Thoracic aorta (tissue), 2 donors: ENCODE measurements at regions not wholly inside any gene's neighbourhood (a gene's known extent, or its start where the extent isn't known, plus 50 kb on each side); places are given as distances from the start of the nearest gene placed in this dataset.
A peak's percentile ranks its signal among the peaks of the same experiment; 100 is the strongest.

Source experiments
- ATAC-seq: fragments of 150-250 bp; one replicate; pipeline ENCODE4 v1.8.0; 2017; ENCODE audit warnings: low read depth; ENCODE audit not compliant: insufficient number of reproducible peaks, low FRiP score
- DNase-seq: peaks from one replicate; pipeline ENCODE4 v3.0.0-alpha.2; 2020; ENCODE audit warnings: low spot score
- H3K27ac ChIP-seq, 2 donors: fragments of 200-600 bp; sonication (generic); 1 replicate in 1 of 2; 2 replicates in 1 of 2; pipeline ENCODE4 v1.5.1; 2016; ENCODE audit warnings: mild to moderate bottlenecking in 2 of 2, moderate library complexity in 2 of 2
- H3K27me3 ChIP-seq: fragments of 200-600 bp; sonication (generic); replicated peaks from 2 replicates; pipeline ENCODE4 v1.6.0; 2016; ENCODE audit warnings: mild to moderate bottlenecking; ENCODE audit not compliant: insufficient read depth
- H3K36me3 ChIP-seq: fragments of 200-600 bp; sonication (generic); one replicate; pipeline ENCODE4 v1.5.1; 2016
- H3K4me1 ChIP-seq, 2 donors: fragments of 200-600 bp; sonication (generic); 1 replicate in 1 of 2; 2 replicates in 1 of 2; pipeline versions ENCODE4 v1.5.1 to v1.6.0; 2016; ENCODE audit warnings: low read depth in 2 of 2, mild to moderate bottlenecking in 1 of 2; ENCODE audit not compliant: control insufficient read depth in 1 of 2
- H3K4me3 ChIP-seq: fragments of 200-600 bp; sonication (generic); 2 replicates; pipeline ENCODE4 v1.5.1; 2016; ENCODE audit warnings: mild to moderate bottlenecking
- H3K9me3 ChIP-seq: fragments of 200-600 bp; sonication (generic); 2 replicates; pipeline ENCODE4 v1.5.1; 2016
- CTCF ChIP-seq: fragments of 200-600 bp; sonication (generic); IDR thresholded peaks from one replicate; pipeline ENCODE4 v1.5.1; 2019; ENCODE audit warnings: antibody characterized with exemption

DNA sequence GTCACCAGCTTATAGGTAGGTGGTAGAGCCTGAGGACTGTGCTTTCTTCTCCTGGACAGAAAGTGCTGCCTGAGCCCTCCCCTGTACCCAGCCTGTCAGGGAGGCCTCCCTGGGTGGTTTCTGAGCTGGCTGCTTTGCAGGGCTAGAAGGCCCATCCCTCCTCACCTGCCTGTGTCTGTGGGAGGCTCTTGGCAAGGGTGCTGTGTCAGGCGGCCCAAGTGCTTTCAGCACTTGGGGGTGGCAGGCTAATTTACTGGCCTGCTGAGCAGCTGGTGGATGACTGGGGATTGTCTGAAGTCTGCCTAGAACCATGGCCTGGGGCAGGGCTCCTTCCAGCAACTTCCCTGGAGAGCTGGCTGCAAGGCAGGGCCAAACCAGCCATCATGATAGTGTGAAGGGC lies 139.0 kb upstream of the NAV2 start:
- ATAC-seq (no peak), DNase-seq (no peak)
- H3K4me1 ChIP-seq, result peaks cover 31 to 58% of the 10 kb centered on the region in 2 donors
- H3K27ac ChIP-seq, result peak overlapping the region in 1 of 2 donors; percentile 97
- H3K9me3 ChIP-seq, result no peaks in the 10 kb centered on the region
- H3K4me3 ChIP-seq, result no peak overlapping the region
- no peak for TF ChIP-seq CTCF
- H3K36me3 ChIP-seq, result no peaks in the 10 kb centered on the region
- H3K27me3 ChIP-seq, result no peaks in the 10 kb centered on the region

DNA sequence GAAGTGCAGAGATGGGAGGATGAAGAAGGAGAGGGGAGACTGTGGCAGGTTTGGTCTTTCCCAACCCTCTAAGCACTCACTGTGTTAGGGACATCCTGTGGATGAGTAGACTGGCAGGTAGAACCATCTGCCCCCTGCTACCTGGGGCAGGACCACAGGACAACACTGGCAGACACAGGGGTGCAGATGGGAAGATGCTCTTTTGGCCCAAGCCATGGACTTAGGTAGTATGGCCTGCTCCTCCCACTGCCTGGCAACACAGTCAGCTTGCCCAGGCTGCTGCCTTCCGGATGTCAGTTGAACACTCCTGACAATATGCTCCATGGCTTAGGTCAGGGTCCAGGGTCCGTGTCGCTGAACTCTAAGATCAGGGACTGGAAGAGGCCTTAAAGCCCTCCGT lies 140.7 kb upstream of the NAV2 start:
- DNase-seq, result no peak
- TF ChIP-seq CTCF, result no peak
- ATAC-seq, result no peak
- Histone ChIP-seq H3K27me3 (no peaks in the 10 kb centered on the region), H3K4me1 (peaks cover 25 to 55% of the 10 kb centered on the region in 2 donors), H3K4me3 (no peak overlapping the region), H3K9me3 (no peaks in the 10 kb centered on the region), H3K36me3 (no peaks in the 10 kb centered on the region), H3K27ac (no peak overlapping the region)

GRCh38 chr11:19570889-19571288 lies 141.7 kb upstream of the NAV2 start:
- ATAC-seq, result no peak
- peaks cover 16 to 53% of the 10 kb centered on the region in 2 donors for H3K4me1 ChIP-seq

GRCh38 chr11:19567996-19568395 lies 144.6 kb upstream of the NAV2 start:
- no peak for DNase-seq
- H3K4me1 ChIP-seq, result peaks cover 6 to 41% of the 10 kb centered on the region in 2 donors
- no peaks in the 10 kb centered on the region for H3K36me3 ChIP-seq
- no peak overlapping the region for H3K27ac ChIP-seq
- H3K9me3 ChIP-seq, result no peaks in the 10 kb centered on the region
- no peak for ATAC-seq
- TF ChIP-seq CTCF, result no peak
- H3K27me3 ChIP-seq, result no peaks in the 10 kb centered on the region
- H3K4me3 ChIP-seq, result no peak overlapping the region

More at GRCh38 chr11:19570889-19571288, 141.7 kb upstream of the NAV2 start:
- no peak for DNase-seq
- Histone ChIP-seq H3K36me3 (no peaks in the 10 kb centered on the region), H3K9me3 (no peaks in the 10 kb centered on the region), H3K27ac (no peak overlapping the region), H3K27me3 (no peaks in the 10 kb centered on the region), H3K4me3 (no peak overlapping the region)
- no peak for TF ChIP-seq CTCF

DNA sequence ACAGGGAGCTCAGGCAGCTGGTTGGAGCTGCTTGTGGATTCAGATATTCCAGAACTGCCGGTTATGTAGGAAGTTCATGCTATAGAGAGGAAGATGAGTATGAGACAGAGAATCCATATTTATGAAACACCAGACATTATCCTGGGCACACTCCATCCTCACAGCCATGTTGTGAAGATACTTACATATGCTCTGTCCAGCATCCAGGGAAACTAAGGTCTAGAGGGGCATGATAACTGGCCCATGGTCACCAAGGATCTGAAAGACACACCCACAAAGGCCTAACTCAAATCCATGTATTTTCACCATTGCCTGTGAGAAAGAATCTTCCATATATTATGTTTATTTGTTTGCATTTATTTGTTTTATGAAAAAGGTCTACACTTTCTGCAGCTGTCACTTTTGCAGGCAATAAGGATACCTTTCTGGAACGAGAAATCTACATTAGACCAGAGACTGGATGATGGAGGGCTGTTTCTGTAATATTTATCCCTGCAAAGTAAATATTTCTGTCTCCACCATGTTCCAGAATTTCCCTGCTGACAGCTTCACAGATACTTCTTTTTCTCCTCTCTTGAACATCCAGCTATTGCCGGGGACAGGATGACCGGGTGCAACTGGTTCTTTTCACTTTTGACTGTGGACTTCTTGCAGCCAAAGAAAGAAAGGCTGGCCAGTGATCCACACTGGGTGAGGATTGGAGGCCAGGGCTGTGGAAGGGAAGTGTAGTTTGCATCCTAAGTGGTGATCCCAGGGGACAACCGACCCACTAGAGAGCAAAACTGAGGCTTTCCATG lies 145.9 kb upstream of the NAV2 start:
- DNase-seq, result no peak
- no peak overlapping the region for H3K27ac ChIP-seq
- no peak overlapping the region for H3K4me3 ChIP-seq
- TF ChIP-seq CTCF, result no peak
- H3K27me3 ChIP-seq, result no peaks in the 10 kb centered on the region
- ATAC-seq, result no peak
- H3K9me3 ChIP-seq, result no peaks in the 10 kb centered on the region
- H3K4me1 ChIP-seq, result peaks cover 6 to 38% of the 10 kb centered on the region in 2 donors
- H3K36me3 ChIP-seq, result no peaks in the 10 kb centered on the region
